A673 (cell line): ENCODE measurements at regions not wholly inside any gene's neighbourhood (a gene's known extent, or its start where the extent isn't known, plus 50 kb on each side); places are given as distances from the start of the nearest gene placed in this dataset.

Experiments used
- BruUV-seq: library from RNA; stranded (reverse); fragments of 400-500 nt; replicated peaks from 2 replicates; lab custom pipeline; 2021; lab: Mats Ljungman, UMichigan
- CTCF ChIA-PET: fragments of 300-600 bp; sonication (Branson Sonifier 250); formaldehyde crosslinking; loops from one replicate; lab custom pipeline; 2022; ENCODE audit warnings: antibody characterized with exemption; lab: Charles Lee
- POLR2A ChIA-PET: fragments of 300-600 bp; sonication (Branson Sonifier 250); formaldehyde crosslinking; loops from one replicate; lab custom pipeline; 2022; ENCODE audit warnings: antibody characterized with exemption; ENCODE audit not compliant: low non-redundant PET; lab: Charles Lee
- DNase-seq: peaks from one replicate; pipeline ENCODE4 v3.0.0-alpha.2; 2015; ENCODE audit warnings: low spot score
- H3K27ac ChIP-seq: fragments of 200-600 bp; sonication (generic); 2 replicates; pipeline ENCODE4 v1.5.1; 2016; ENCODE audit warnings: mixed run types, low read depth, mild to moderate bottlenecking, mixed read lengths, antibody characterized with exemption, low read length; ENCODE audit not compliant: poor library complexity, severe bottlenecking
- H3K27me3 ChIP-seq: fragments of 200-600 bp; sonication (generic); replicated peaks from 2 replicates; pipeline ENCODE4 v1.6.1; 2017; ENCODE audit warnings: mixed run types, low read depth, mild to moderate bottlenecking, mixed read lengths, antibody characterized with exemption, low read length; ENCODE audit not compliant: insufficient read depth, poor library complexity
- H3K36me3 ChIP-seq: fragments of 200-600 bp; sonication (generic); 2 replicates; pipeline ENCODE4 v1.6.1; 2016; ENCODE audit warnings: mixed run types, mild to moderate bottlenecking, mixed read lengths, antibody characterized with exemption, low read length; ENCODE audit not compliant: insufficient read depth, poor library complexity, severe bottlenecking
- H3K4me1 ChIP-seq: fragments of 200-600 bp; sonication (generic); 2 replicates; pipeline ENCODE4 v1.6.1; 2017; ENCODE audit warnings: mixed run types, mild to moderate bottlenecking, mixed read lengths, antibody characterized with exemption, low read length; ENCODE audit not compliant: insufficient read depth, poor library complexity, severe bottlenecking
- H3K4me3 ChIP-seq: fragments of 200-600 bp; sonication (generic); 2 replicates; pipeline ENCODE4 v1.5.1; 2016; ENCODE audit warnings: low read depth, mixed run types, mild to moderate bottlenecking, mixed read lengths, low read length; ENCODE audit not compliant: poor library complexity, severe bottlenecking
- H3K9me3 ChIP-seq: fragments of 200-600 bp; sonication (generic); 2 replicates; pipeline ENCODE4 v1.6.1; 2016; ENCODE audit warnings: mixed run types, low read depth, mild to moderate bottlenecking, mixed read lengths, antibody characterized with exemption, low read length; ENCODE audit not compliant: poor library complexity, severe bottlenecking
- CTCF ChIP-seq: fragments of 300-800, 200-600 bp; sonication (generic); conservative IDR thresholded peaks from 2 replicates; pipeline ENCODE4 v1.5.1; 2017; ENCODE audit warnings: low read depth, mild to moderate bottlenecking, antibody characterized with exemption, low read length, moderate library complexity, mixed read lengths
- EZH2 ChIP-seq: fragments of 200-600 bp; sonication (generic); IDR thresholded peaks from 2 replicates; pipeline ENCODE4 v1.6.1; 2017; ENCODE audit warnings: borderline replicate concordance, low read depth, mild to moderate bottlenecking, mixed read lengths, antibody characterized with exemption, low read length; ENCODE audit not compliant: poor library complexity, severe bottlenecking
- intact Hi-C: fragments of 100-400 bp; cut with micrococcal nuclease; formaldehyde crosslinking; loops from one replicate; pipeline ENCODE4 v1.10.0; 2022; ENCODE audit not compliant: unreplicated experiment

- ChIA-PET CTCF (no interaction called here), POLR2A (no interaction called here)
- Histone ChIP-seq H3K27me3 (no peaks in the 10 kb centered on the region), H3K4me3 (no peak overlapping the region), H3K36me3 (no peaks in the 10 kb centered on the region), H3K9me3 (no peaks in the 10 kb centered on the region), H3K27ac (no peak overlapping the region), H3K4me1 (no peaks in the 10 kb centered on the region)
- BruUV-seq, result no TSS peak
- TF ChIP-seq CTCF (no peak), EZH2 (no peak)
- DNase-seq, result no peak
- intact Hi-C loops, result no loop called here
These were observed 392.6 kb upstream of the ERCC4 start for GRCh38 chr16:13527332-13527731.

- BruUV-seq, result no TSS peak
- TF ChIP-seq EZH2, result no peak
- no peak for TF ChIP-seq CTCF
These were observed 391.3 kb upstream of the ERCC4 start for GRCh38 chr16:13528691-13529090.

GRCh38 chr16:13529193-13529982 lies 390.6 kb upstream of the ERCC4 start:
- BruUV-seq, result no TSS peak
- no peak overlapping the region for H3K4me3 ChIP-seq
- TF ChIP-seq EZH2, result no peak
- intact Hi-C loops, result no loop called here
- H3K36me3 ChIP-seq, result no peaks in the 10 kb centered on the region
- ChIA-PET CTCF (no interaction called here), POLR2A (no interaction called here)
- no peak for DNase-seq
- H3K27ac ChIP-seq, result no peak overlapping the region
- H3K4me1 ChIP-seq, result no peaks in the 10 kb centered on the region
- no peaks in the 10 kb centered on the region for H3K9me3 ChIP-seq
- no peaks in the 10 kb centered on the region for H3K27me3 ChIP-seq

More at GRCh38 chr16:13528691-13529090, 391.3 kb upstream of the ERCC4 start:
- H3K9me3 ChIP-seq, result no peaks in the 10 kb centered on the region
- H3K4me3 ChIP-seq, result no peak overlapping the region
- ChIA-PET POLR2A (no interaction called here), CTCF (no interaction called here)
- H3K27ac ChIP-seq, result no peak overlapping the region
- H3K27me3 ChIP-seq, result no peaks in the 10 kb centered on the region
- H3K4me1 ChIP-seq, result no peaks in the 10 kb centered on the region
- H3K36me3 ChIP-seq, result no peaks in the 10 kb centered on the region
- DNase-seq, result no peak
- intact Hi-C loops, result no loop called here
